ENCODE measurements at regions not wholly inside any gene's neighbourhood (a gene's known extent, or its start where the extent isn't known, plus 50 kb on each side); places are given as distances from the start of the nearest gene placed in this dataset.

DNA sequence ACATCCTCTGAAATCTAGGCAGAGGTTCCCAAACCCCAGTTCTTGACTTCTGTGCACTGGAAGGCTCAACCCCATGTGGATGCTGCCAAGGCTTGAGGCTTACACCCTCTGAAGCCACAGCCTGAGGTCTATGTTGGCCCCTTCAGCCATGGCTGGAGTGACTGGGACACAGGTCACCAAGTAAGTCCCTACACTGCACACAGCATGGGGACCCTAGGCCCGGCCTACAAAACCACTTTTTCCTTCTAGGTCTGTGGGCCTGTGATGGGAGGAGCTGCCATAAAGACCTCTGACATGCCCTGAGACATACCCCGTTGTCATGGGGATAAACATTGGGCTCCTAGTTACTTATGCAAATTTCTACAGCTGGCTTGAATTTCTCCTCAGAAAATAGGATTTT is 418.8 kb upstream of the CCNH start:
- TF ChIP-seq POLR2A (IDR thresholded peaks at IDR 0.05; ENCODE audit: low read length) (no peak), GATA1 (IDR thresholded peaks at IDR 0.05; ENCODE audit: low read depth, low read length) (no peak)

Data from erythroblast (primary cell).